GM23338 (cell line): ENCODE measurements at regions not wholly inside any gene's neighbourhood (a gene's known extent, or its start where the extent isn't known, plus 50 kb on each side); places are given as distances from the start of the nearest gene placed in this dataset.

Source experiments
- CREB1 ChIP-seq: fragments of 250-450 bp; sonication (Bioruptor Pico); IDR thresholded peaks from 2 replicates; pipeline ENCODE4 v1.5.0; 2020; ENCODE audit warnings: low read depth, mild to moderate bottlenecking, moderate library complexity
- EZH2 ChIP-seq: fragments of 200-600 bp; sonication (generic); IDR thresholded peaks from one replicate; pipeline ENCODE4 v1.8.0; 2017; ENCODE audit warnings: antibody characterized with exemption, mild to moderate bottlenecking, low read depth; ENCODE audit not compliant: unreplicated experiment
- TF ChIP-seq, protein P1 (sequence below), 2 experiments: fragments of 200-600 bp in 1 of 2; sonication (generic) in 1 of 2; conservative IDR thresholded peaks; 2 replicates each; pipeline versions ENCODE4 v1.5.1 to v1.6.1; 2016 to 2017; ENCODE audit warnings: antibody characterized with exemption in 2 of 2, low read depth in 2 of 2, mild to moderate bottlenecking in 2 of 2, moderate library complexity in 1 of 2
- TF ChIP-seq, protein P2 (sequence below): fragments of 250-450 bp; sonication (Bioruptor Pico); IDR thresholded peaks from 2 replicates; pipeline ENCODE4 v1.5.0; 2020; ENCODE audit warnings: mild to moderate bottlenecking, moderate library complexity

DNA sequence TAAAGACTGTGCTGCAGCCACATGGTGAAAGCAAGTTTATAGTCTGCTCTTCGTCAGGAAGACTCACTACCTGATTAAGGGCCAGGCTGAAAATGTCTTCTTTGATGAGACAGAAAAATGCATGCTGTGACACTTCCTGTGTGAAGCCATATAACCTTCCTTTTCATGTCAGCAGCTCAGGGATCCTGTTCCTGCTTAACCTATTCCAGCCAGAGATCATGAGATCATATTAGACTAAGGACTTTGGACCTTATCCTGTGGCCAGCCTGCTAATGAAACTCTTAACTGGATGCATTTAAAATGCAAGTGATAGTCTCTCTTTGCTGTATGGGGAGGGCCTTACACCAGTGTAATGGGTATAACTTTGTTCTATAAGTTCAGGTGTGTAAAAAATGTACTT lies 165.2 kb downstream of the PTEN start:
- TF ChIP-seq, protein P1, sequence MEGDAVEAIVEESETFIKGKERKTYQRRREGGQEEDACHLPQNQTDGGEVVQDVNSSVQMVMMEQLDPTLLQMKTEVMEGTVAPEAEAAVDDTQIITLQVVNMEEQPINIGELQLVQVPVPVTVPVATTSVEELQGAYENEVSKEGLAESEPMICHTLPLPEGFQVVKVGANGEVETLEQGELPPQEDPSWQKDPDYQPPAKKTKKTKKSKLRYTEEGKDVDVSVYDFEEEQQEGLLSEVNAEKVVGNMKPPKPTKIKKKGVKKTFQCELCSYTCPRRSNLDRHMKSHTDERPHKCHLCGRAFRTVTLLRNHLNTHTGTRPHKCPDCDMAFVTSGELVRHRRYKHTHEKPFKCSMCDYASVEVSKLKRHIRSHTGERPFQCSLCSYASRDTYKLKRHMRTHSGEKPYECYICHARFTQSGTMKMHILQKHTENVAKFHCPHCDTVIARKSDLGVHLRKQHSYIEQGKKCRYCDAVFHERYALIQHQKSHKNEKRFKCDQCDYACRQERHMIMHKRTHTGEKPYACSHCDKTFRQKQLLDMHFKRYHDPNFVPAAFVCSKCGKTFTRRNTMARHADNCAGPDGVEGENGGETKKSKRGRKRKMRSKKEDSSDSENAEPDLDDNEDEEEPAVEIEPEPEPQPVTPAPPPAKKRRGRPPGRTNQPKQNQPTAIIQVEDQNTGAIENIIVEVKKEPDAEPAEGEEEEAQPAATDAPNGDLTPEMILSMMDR (conservative IDR thresholded peaks at IDR 0.05; ENCODE audit: low read depth in 2 of 2) = no peak
- TF ChIP-seq EZH2 (no peak), CREB1 (CRISPR knock-in tag) (no peak)
- TF ChIP-seq, protein P2, sequence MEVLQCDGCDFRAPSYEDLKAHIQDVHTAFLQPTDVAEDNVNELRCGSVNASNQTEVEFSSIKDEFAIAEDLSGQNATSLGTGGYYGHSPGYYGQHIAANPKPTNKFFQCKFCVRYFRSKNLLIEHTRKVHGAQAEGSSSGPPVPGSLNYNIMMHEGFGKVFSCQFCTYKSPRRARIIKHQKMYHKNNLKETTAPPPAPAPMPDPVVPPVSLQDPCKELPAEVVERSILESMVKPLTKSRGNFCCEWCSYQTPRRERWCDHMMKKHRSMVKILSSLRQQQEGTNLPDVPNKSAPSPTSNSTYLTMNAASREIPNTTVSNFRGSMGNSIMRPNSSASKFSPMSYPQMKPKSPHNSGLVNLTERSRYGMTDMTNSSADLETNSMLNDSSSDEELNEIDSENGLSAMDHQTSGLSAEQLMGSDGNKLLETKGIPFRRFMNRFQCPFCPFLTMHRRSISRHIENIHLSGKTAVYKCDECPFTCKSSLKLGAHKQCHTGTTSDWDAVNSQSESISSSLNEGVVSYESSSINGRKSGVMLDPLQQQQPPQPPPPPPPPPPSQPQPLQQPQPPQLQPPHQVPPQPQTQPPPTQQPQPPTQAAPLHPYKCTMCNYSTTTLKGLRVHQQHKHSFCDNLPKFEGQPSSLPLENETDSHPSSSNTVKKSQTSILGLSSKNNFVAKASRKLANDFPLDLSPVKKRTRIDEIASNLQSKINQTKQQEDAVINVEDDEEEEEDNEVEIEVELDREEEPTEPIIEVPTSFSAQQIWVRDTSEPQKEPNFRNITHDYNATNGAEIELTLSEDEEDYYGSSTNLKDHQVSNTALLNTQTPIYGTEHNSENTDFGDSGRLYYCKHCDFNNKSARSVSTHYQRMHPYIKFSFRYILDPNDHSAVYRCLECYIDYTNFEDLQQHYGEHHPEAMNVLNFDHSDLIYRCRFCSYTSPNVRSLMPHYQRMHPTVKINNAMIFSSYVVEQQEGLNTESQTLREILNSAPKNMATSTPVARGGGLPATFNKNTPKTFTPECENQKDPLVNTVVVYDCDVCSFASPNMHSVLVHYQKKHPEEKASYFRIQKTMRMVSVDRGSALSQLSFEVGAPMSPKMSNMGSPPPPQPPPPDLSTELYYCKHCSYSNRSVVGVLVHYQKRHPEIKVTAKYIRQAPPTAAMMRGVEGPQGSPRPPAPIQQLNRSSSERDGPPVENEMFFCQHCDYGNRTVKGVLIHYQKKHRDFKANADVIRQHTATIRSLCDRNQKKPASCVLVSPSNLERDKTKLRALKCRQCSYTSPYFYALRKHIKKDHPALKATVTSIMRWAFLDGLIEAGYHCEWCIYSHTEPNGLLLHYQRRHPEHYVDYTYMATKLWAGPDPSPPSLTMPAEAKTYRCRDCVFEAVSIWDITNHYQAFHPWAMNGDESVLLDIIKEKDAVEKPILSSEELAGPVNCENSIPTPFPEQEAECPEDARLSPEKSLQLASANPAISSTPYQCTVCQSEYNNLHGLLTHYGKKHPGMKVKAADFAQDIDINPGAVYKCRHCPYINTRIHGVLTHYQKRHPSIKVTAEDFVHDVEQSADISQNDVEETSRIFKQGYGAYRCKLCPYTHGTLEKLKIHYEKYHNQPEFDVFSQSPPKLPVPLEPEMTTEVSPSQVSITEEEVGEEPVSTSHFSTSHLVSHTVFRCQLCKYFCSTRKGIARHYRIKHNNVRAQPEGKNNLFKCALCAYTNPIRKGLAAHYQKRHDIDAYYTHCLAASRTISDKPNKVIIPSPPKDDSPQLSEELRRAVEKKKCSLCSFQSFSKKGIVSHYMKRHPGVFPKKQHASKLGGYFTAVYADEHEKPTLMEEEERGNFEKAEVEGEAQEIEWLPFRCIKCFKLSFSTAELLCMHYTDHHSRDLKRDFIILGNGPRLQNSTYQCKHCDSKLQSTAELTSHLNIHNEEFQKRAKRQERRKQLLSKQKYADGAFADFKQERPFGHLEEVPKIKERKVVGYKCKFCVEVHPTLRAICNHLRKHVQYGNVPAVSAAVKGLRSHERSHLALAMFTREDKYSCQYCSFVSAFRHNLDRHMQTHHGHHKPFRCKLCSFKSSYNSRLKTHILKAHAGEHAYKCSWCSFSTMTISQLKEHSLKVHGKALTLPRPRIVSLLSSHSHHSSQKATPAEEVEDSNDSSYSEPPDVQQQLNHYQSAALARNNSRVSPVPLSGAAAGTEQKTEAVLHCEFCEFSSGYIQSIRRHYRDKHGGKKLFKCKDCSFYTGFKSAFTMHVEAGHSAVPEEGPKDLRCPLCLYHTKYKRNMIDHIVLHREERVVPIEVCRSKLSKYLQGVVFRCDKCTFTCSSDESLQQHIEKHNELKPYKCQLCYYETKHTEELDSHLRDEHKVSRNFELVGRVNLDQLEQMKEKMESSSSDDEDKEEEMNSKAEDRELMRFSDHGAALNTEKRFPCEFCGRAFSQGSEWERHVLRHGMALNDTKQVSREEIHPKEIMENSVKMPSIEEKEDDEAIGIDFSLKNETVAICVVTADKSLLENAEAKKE = no peak
